NCI-H2171 treated with DMSO at 0.1 percent for 48 hours (cell line): ENCODE measurements at regions not wholly inside any gene's neighbourhood (a gene's known extent, or its start where the extent isn't known, plus 50 kb on each side); places are given as distances from the start of the nearest gene placed in this dataset.

Experiments used
- DNase-seq: peaks from one replicate; lab custom pipeline; 2025; lab: John Stamatoyannopoulos, UW

DNA sequence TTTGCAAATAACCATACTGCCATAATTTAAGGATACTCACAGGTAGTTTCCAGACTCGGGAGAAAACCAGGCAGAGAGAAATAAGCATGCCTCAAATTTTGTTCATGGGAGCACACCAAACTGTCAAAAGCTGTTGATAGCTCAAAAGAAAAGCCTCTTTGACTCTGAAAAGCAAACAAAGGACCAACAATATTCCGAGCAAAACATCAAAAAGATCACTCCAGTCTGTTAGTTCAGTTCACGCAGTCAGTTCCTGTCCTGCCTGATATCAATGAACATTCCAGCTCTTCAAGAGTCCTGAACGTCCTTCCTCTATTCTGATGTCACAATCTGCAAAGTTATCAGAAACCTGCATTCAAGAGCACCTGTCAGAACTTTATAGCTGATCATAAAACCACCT is 78.7 kb downstream of the RRM2 start:
- DNase-seq: no peak

DNA sequence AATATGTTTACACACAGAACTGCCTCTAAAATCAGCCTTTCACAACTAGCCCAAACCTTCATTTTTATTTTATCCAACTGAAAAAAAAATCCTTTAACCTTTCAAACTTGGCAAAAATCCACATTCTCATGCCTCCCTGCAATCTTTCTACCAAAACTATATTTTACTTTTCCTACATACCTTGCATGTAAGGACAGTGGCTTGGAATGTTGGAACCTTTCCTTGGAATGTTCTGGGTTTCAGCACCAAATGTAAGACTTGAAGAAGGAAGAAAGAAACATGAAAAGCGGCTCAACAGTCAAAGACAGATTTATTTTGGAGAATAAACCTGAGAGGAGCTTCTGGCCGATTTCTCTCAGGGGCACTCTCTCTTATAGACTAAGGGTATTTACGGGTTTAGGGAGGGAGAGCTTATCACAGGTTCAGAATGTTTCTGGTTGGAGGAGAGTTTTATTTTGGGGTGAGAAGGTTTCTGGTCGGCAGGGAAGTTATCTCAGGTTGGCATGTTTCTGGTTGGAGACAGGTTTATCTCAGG is 79.7 kb downstream of the RRM2 start:
- no peak for DNase-seq

DNA sequence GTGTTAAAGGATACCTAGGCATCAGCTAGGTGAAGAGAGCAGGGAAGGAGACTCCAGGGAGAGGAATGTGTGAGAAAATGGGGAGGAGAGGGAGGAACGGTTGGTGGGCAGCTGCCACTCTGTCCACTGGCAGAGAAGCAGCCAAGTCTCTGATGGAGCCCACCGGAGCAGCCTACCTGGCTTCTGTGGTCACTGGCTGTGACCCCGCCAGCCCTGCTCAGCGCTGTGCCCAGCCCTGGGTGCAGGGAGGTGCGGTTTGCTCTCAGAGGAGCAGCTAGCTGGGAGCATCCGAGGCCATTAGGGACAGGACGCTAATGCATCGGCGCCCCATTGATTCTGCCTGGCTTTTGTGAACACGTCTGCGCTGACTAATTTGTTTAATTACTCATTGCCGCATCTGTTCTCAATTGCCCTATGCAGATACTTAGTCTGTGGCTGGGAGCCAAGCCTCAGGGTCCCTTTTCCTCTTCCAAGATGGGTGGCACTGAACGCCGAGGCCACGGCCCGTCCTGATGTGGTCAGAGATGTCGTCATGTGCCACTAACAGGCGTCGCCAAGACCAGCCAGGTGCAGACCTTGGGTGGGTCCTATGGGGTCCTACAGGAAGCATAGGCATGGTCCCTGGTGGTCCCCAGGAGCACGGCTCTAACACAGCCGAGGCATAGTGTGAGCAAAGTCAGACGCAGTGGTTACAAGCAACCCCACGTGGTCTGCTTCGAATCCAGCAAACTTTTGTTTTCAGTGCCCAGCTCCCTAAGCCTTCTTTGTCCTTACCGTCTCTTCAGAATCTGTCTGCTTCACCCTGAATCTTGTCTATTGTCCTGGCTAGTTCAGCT is 82.0 kb downstream of the RRM2 start:
- peak; percentile 64 for DNase-seq

DNA sequence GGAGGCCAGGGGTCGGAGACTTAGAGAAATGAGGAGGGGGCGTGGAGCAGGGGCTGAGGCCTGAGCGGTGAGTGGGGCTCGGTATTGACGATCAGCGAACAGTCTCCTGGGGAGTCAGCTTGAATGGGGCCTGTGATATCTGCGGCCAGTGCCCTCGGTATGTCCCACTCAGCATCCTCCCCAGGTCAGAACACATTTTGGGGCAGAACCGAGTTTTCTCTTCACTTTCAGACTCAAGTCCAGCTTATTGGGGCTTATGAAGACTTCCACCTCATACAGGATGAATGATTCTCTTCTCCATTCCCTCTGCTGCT is 82.6 kb downstream of the RRM2 start:
- DNase-seq: no peak

DNA sequence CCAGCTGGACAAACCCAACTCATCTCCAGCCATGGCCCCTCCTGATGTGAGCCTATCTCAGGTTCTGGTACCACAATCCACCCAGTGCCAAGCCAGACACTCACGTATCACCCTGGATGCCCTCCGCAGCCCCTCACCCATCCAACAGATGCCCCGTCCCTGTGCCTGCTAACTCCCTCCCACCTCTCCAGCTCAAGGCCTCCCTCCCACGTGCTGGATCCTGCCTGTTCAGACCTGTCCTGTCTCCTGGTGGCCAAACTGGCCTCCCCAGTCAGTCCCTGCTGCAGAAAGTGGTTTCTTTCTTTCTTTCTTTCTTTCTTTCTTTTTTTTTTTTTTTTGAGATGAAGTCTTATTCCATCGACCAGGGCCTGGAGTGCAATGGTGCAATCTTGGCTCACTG is 86.2 kb downstream of the RRM2 start:
- no peak for DNase-seq

DNA sequence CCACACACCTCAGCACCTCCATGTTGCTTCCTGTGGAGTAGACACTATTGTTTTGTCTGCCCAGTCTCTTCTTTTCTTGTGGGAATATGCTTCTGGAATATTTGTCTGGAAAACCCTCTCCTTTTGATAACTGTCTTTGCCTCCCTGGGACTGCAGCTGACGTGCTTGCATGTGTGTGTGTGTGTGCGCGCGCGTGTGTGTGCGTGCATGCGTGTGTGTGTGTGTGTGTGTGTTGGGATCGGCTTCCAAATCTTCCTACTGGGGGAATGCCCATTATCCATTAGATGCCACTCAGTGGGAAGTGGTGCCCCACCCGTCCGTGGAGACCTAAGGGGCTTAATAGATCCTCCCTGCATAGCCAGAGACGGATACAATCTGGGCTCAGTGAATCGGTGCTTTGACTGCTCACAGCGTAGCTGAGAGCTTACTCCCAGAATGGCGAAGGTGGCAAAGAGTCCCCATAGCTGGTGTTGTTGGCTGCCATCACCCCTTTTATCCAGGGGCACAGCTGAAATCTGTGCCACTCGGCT is 86.9 kb downstream of the RRM2 start:
- DNase-seq: no peak

DNA sequence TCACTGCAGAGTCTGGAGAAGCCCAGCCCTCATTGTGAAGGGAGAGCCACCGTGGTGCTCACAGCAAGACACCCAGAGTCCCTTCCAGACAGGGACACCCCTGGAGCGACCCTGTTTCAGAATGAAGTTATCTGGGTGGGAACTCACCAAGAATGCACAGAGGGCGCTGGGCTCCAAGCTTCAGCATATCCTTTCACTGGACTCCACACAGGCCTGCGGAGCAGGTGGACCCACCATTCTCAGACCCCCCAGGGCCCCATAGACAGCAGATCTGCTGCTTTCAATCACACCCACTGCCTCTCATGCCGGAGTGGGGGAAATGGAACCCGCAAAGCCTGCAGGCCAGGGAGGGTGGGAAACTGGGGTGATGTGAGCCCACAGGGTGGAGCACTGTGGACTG is 87.8 kb downstream of the RRM2 start:
- no peak for DNase-seq

DNA sequence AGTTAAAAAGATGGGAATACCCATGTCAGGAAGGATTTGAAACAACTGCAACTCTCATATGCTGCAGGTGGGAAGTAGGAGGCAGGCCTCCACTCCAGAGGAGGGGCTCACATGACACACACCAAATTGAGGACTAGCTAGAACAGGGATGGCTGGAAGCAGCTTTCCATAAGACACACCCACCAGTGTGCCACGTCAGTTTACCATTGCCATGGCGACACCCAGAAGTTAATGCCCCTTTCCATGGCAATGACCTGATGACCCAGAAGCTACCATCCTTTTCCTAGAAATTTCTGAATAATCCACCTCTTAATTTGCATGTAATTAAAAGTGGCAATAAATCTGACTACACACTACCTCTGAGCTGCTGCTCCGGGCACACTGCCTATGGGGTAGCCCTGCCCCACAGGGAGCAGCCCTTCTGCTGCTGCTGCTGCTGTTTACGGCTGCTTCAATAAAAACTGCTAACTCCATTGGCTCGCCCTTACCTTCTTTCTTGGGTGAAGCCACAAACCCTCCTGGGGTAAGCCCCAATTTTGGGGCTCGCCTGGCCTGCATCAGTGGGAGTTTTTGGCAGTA is 89.4 kb downstream of the RRM2 start:
- no peak for DNase-seq

DNA sequence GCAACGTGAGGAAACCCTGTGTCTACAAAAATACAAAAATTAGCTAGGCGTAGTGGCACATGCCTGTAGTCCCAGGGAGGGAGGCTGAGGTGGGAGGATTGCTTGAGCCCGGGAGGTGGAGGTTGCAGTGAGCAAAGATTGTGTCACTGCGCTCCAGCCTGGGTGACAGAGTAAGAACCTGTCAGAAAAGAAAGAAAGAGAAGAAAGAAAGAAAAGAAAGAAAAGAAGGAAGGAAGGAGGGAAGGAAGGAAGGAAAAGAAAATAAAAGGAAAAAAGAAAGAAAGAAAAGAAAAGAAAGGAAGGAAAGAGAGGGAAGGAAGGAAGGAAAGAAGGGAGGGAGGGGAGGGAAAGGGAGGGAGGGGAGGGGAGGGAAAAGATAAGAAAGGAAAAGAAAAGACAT is 89.9 kb upstream of the HPCAL1 start:
- DNase-seq: no peak

DNA sequence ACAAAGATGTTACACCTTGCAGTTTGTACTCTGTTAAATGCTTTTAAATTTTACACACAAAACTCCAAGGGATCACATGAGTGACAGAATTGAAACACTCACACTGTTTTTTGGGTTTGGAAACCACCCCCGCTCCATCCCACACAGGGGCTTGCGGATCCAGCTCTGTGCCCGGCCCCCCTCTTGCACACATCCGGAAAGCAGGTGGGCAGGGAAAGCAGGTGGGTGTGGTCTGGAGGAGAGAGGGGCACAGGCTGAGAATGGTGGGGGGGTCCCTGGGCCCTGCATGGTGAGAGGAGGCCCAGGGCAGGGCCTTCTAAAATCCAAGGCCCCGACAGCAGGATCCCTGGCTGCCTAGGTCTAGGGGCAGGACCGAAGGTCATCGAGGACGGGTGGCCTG is 88.5 kb upstream of the HPCAL1 start:
- DNase-seq: no peak

DNA sequence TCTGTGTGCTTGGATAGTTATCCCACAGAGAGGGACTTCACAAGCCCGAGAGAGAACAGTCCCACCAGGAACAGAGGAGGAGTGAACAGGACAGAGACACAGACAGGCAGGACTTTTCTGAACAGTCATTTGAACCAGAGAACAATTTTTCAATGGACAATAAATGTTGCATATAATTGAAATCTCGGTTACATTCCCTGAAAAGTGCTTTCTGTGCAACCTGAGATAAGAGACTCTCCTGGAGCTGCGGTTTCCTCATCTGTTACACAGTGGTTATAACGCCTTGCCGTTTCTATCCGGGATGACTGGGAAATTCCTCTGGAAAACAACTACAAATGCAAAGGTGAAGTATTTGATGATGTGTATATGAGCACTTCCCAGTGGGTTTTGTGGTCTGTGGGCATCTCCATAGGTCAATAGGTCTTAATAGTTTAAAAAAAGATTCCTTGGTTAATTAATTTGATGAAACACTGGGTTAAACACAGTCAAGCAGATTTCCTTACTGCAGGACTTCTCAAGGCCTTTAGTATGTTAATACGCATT is 87.2 kb upstream of the HPCAL1 start:
- DNase-seq: no peak

DNA sequence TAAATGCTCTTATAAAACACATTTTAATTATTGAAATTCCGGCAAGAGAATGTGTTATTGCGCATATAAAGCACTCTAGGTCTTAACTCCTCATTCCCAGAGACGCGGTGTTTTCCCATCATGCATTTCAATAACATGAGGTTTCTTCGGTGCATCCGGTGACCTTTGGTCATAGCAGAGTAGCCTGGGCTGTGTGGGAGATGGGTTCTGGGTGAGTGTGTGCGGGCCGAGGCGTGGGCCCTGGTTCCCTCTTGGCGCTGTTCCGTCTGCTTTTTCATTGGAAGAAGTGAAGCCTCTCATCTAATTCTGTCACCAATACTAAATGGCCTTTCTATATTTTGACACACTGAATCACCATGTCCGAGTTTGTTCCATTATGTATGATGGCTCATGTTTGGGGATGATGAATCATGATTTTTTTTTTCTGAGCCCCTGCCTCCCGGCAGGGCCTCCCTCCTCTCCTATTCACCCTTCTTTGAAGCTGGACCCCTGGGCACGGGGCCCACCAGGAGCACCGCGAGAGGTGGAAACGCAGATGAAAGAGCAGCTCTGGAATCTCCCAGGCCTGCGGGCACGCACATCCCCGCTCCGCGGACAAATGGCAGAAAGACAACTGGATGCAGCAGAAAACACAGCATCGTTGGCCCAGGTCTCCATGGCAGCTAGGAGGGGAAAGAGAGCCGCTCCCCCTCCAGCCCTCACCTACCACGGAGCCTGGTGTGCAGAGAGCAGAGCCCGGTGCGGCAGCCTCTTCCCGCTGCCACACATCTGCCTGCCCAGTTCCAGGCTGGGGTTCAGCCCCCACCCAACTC is 85.8 kb upstream of the HPCAL1 start:
- no peak for DNase-seq

DNA sequence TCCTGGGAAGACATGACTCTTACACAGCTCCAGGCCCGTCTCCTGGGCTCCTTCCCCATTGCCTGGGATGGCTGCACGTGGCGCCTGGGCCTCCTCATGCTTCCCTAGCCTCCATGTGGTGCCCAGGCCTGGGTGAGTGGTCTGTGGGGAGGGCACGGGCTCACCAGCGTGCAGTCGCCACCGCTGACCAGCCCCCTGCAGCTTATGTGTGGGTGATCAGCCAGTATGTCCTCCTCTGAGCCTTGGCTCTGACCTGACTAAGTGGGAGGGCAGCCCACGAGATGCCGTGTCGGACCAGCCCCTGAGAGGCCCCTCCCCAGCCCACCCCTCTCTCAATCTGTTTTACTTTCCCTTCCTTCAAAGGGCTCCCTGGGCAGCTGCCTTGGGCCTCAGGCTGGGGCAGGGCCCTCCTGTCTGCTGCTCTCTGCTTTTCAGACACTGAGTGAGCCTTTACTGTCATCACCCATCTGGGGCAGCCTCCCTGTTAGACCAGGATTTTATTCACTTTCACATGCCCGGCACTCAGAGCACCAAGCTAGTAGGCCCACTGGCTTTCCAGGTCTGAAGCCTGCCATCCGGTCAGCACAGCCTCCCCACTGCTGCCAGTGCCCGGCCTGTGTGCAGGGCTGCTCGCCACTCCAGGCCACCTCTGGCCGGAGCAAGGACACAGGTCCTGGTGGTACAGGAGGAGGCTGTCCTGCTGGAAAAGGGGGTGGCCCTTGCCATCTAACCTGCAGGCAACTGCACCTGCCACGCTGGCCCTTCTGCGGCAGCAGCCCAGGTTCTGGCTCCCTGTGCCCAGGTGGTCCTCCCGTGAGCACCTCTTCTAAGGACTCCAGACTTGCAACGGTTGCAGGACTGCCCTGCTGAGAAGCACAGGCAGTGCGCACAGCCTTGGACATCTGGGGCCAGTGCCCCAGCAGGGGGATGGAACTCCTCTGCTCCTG is 84.9 kb upstream of the HPCAL1 start:
- no peak for DNase-seq

DNA sequence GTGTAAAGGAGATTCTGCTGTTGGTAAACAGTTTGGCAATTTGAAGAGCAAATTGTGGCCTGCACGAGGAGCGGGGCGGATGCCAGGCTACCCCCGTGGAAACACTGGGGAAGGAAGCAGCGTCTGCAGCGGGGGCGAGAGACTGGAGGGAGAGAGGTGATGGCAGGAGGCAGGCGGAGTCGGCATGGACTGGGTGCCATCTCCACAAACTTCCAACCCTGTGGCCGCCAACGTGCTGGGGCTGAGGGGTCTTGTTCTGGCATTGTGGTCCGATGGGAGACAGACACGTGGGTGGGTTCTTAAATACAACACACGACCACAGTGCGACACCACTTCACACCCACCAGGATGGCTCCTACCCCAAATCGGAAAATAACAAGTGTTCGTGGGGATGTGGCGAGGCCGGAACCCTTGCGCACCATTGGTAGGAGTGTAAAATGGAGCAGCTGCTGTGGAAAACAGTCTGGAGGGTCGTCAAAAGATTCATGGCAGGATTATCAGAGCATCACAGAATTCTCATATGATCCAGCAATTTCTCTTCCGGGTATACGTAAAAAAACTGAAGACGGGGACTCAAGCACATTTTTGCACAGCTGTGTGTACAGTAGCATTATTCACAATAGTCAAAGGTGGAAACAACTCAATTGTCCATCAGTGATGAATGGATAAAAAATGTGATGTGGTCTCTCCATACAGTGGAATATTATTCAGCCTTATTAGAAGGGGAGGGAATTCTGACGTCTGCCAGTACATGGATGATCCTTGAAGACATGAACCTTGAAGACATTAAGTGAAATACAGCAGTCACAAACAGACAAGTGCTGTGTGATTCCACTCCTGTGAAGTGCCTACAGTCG is 82.4 kb upstream of the HPCAL1 start:
- DNase-seq: no peak

DNA sequence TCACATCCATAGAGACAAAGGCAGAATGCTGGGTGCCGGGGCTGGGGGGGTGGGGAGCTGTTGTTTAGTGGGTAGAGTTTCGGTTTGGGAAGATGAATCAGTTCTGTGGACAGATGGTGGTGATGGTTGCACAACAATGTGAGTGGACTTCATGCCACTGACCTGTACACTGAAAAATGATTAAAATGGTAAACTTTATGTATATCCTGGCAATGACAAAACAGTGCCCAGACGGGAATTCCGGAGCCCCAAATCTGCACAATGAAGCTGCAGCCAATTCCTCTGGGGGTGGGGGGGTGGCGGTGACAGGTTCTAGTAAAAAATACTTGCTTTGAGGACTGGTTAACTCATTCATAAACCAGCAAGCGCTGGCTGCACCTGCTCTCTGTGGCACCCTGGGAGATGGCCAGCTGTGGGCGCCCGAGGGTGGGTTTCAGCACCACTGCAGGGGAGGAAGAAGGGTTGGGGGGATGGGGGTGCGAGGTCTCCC is 81.8 kb upstream of the HPCAL1 start:
- no peak for DNase-seq

DNA sequence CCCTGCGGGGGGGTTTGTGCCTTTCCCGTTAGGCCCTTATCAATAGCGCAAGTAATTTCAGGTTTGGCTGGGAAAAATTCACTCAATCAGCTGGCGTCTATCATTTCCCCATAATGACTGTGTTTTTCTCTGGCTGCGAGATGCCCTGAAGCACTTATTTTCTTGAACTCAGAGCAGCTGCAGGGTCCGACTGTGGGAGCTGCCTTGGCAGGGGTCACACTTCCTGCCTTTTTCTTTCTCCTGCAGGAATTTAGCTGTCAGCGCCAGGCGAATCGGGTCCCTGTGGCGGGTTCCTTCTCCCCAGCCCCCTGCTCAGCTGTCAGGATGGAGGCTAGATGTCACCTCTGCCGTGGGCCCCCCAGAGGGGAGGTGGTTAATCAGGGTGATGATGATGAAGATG is 81.3 kb upstream of the HPCAL1 start:
- DNase-seq: no peak

DNA sequence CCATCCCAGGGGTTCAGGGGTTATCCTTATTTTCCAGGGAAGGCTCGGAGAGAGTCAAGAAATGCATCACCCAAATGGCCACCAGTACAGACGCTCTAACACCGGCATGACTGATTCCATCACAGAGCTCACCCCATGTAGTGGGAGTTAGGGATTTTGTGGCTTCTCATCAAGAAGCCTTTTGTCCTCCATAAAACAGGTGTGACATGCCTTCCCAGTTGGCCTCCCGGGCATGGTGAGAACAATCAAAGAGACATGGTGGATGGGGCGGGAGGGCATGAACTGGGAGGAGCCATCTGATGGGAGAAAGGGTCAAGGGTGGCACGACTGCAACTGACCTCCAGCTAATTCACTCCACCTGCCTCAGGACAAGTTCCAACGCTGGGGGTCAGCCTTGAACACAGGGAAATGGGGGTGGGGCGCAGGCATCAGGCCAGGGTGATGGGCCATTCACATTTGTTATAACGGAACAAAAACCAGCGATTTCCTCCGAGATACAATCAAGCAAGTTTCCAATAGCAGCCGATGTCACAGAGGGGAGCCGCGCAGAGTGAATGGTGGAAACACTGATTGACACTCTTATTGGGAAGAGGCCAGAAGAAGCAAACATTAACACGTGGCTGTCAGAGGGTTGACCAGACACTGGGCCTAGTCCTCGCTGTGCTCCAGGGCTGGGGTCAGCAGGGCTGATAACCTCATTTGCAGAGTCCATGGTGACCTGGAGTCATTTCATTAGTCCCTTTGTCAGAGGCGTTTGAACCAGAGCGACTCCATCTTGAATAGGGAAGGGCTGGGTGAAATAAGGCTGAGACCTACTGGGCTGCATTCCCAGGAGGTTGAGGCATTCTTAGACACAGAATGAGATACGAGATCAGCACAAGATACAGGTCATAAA is 80.5 kb upstream of the HPCAL1 start:
- no peak for DNase-seq

DNA sequence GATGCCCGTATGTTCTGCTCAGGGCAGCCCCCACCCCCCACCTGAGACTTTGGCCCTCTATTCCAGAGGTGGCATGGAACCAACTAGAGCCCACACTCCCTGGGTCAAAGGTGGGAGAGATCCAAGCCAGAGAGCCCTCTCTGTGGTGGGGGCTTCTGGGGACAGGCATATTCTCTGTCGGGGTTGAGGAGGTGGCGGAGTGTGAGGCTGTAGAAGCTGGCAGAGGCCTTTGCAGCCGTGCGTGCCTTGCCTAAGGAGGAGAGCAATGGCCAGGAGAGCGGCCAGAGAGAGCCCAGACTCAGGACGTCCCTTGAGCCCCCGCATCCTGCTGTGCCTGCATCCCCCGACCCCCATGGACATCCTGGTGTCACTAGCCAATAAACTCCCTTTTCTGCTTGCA is 79.2 kb upstream of the HPCAL1 start:
- DNase-seq: no peak
